Bronchial epithelial cell (primary cell): ENCODE measurements at regions not wholly inside any gene's neighbourhood (a gene's known extent, or its start where the extent isn't known, plus 50 kb on each side); places are given as distances from the start of the nearest gene placed in this dataset.

Source experiments
- DNase-seq: peaks from one replicate; pipeline ENCODE4 v3.0.0-alpha.2; 2010; ENCODE audit warnings: low read depth
- FAIRE-seq: peaks from 2 replicates; lab custom pipeline; 2011; peaks lifted over from hg19 to GRCh38; lab: Jason Lieb, UNC
- H3K27me3 ChIP-seq: 2 replicates; pipeline ENCODE4 v1.5.1; 2011; ENCODE audit warnings: low read length; ENCODE audit not compliant: control insufficient read depth, insufficient read depth
- H3K36me3 ChIP-seq: 2 replicates; pipeline ENCODE4 v1.5.1; 2011; ENCODE audit warnings: low read length; ENCODE audit not compliant: control insufficient read depth, insufficient read depth
- H3K4me3 ChIP-seq: 2 replicates; pipeline ENCODE4 v1.5.1; 2011; ENCODE audit warnings: mild to moderate bottlenecking, low read depth, low read length, control low read depth
- CTCF ChIP-seq: IDR thresholded peaks from 2 replicates; pipeline ENCODE4 v1.5.1; 2011; ENCODE audit warnings: mild to moderate bottlenecking, moderate library complexity, low read length, control low read depth, inconsistent platforms; ENCODE audit not compliant: insufficient read depth, severe bottlenecking

- no peak for FAIRE-seq
- Histone ChIP-seq H3K36me3 (no peaks in the 10 kb centered on the region), H3K27me3 (no peaks in the 10 kb centered on the region), H3K4me3 (no peak overlapping the region)
- TF ChIP-seq CTCF, result no peak
- no peak for DNase-seq
These were observed 225.0 kb upstream of the SALL1 start for GRCh38 chr16:51376080-51376479.

GRCh38 chr16:51374790-51375189 is 223.7 kb upstream of the SALL1 start:
- no peaks in the 10 kb centered on the region for H3K27me3 ChIP-seq
- FAIRE-seq, result peak; percentile 36
- TF ChIP-seq CTCF, result no peak
- H3K4me3 ChIP-seq, result no peak overlapping the region
- no peaks in the 10 kb centered on the region for H3K36me3 ChIP-seq
- no peak for DNase-seq

GRCh38 chr16:51374346-51374745 is 223.3 kb upstream of the SALL1 start:
- no peak for TF ChIP-seq CTCF
- Histone ChIP-seq H3K27me3 (no peaks in the 10 kb centered on the region), H3K4me3 (no peak overlapping the region), H3K36me3 (no peaks in the 10 kb centered on the region)
- DNase-seq, result peak; percentile 22
- FAIRE-seq, result no peak

GRCh38 chr16:51365715-51366114 is 214.6 kb upstream of the SALL1 start:
- Histone ChIP-seq H3K27me3 (no peaks in the 10 kb centered on the region), H3K4me3 (no peak overlapping the region), H3K36me3 (no peaks in the 10 kb centered on the region)
- DNase-seq, result no peak
- no peak for FAIRE-seq
- no peak for TF ChIP-seq CTCF

- TF ChIP-seq CTCF, result no peak
- DNase-seq (no peak), FAIRE-seq (no peak)
- H3K4me3 ChIP-seq, result no peak overlapping the region
- H3K36me3 ChIP-seq, result no peaks in the 10 kb centered on the region
- no peaks in the 10 kb centered on the region for H3K27me3 ChIP-seq
These were observed 208.3 kb upstream of the SALL1 start for GRCh38 chr16:51359141-51359955.

- Histone ChIP-seq H3K36me3 (no peaks in the 10 kb centered on the region), H3K27me3 (no peaks in the 10 kb centered on the region), H3K4me3 (no peak overlapping the region)
- FAIRE-seq (no peak), DNase-seq (no peak)
- TF ChIP-seq CTCF, result no peak
These were observed 206.8 kb upstream of the SALL1 start for GRCh38 chr16:51357839-51358238.
